ENCODE measurements at regions not wholly inside any gene's neighbourhood (a gene's known extent, or its start where the extent isn't known, plus 50 kb on each side); places are given as distances from the start of the nearest gene placed in this dataset.

DNA sequence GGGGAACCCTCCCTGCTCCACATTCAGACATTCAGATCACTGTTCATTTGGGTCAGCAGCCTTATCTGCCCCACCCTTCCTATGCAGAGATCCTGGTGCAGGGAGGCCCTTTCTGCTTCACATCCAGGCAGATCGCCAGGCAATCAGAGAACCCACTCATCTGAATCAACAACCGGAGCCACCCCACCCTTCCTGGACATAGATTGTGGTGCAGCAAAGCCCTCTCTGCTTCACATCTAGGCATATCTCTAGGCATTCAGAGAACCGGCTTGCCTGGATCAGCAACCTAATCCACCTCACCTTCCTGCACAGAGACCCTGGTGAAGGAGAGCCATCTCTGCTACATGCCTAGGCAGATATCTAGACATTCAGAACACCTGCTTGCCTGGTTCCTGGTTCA lies 184.5 kb upstream of the CNTNAP5 start:
- peaks cover 2% of the 10 kb centered on the region for H3K4me1 Mint-ChIP-seq
- ChIA-PET POLR2A (no interaction called here), CTCF (no interaction called here)
- peaks cover 20% of the 10 kb centered on the region for H3K36me3 Mint-ChIP-seq
- no peaks in the 10 kb centered on the region for H3K27me3 Mint-ChIP-seq (ENCODE audit: low read depth)
- no peak overlapping the region for H3K4me3 Mint-ChIP-seq
- no peak for ATAC-seq
- DNase-seq (ENCODE audit: low spot score) = no peak
- TF ChIP-seq, protein P1, sequence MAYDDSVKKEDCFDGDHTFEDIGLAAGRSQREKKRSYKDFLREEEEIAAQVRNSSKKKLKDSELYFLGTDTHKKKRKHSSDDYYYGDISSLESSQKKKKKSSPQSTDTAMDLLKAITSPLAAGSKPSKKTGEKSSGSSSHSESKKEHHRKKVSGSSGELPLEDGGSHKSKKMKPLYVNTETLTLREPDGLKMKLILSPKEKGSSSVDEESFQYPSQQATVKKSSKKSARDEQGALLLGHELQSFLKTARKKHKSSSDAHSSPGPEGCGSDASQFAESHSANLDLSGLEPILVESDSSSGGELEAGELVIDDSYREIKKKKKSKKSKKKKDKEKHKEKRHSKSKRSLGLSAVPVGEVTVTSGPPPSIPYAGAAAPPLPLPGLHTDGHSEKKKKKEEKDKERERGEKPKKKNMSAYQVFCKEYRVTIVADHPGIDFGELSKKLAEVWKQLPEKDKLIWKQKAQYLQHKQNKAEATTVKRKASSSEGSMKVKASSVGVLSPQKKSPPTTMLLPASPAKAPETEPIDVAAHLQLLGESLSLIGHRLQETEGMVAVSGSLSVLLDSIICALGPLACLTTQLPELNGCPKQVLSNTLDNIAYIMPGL (CRISPR knock-in tag; IDR thresholded peaks at IDR 0.05) = no peak
- peaks cover 46% of the 10 kb centered on the region for H3K9me3 Mint-ChIP-seq
- no peak overlapping the region for H3K27ac Mint-ChIP-seq

DNA sequence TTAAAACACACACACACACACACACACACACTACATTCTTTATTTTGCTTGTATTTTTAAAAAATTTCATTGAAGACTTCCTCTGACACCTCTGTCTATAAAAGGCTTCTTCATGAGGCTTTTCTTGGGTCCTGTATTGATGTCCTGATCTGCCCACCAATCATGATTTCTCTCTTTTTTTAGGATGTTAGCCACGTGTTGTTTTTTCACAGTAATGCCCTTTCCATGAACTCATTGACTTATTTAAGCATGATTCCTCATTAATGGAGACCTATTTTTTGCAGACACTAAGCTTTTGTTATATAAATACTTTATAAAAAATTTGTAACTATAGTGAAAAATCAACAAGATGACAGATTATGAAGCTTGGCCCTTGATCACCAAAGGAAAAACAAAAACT lies 173.8 kb upstream of the CNTNAP5 start:
- Mint-ChIP-seq H3K27me3 (ENCODE audit: low read depth) (no peaks in the 10 kb centered on the region), H3K4me3 (no peak overlapping the region), H3K36me3 (peaks cover 20% of the 10 kb centered on the region), H3K27ac (no peak overlapping the region), H3K4me1 (no peaks in the 10 kb centered on the region), H3K9me3 (peaks cover 46% of the 10 kb centered on the region)
- ChIA-PET POLR2A (no interaction called here), CTCF (no interaction called here)
- DNase-seq (ENCODE audit: low spot score) (no peak), ATAC-seq (no peak)
- no peak for TF ChIP-seq TEAD4 (CRISPR knock-in tag; IDR thresholded peaks at IDR 0.05)
- TF ChIP-seq, protein P2, sequence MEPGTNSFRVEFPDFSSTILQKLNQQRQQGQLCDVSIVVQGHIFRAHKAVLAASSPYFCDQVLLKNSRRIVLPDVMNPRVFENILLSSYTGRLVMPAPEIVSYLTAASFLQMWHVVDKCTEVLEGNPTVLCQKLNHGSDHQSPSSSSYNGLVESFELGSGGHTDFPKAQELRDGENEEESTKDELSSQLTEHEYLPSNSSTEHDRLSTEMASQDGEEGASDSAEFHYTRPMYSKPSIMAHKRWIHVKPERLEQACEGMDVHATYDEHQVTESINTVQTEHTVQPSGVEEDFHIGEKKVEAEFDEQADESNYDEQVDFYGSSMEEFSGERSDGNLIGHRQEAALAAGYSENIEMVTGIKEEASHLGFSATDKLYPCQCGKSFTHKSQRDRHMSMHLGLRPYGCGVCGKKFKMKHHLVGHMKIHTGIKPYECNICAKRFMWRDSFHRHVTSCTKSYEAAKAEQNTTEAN (CRISPR knock-in tag; IDR thresholded peaks at IDR 0.05) = no peak
- TF ChIP-seq, protein P3, sequence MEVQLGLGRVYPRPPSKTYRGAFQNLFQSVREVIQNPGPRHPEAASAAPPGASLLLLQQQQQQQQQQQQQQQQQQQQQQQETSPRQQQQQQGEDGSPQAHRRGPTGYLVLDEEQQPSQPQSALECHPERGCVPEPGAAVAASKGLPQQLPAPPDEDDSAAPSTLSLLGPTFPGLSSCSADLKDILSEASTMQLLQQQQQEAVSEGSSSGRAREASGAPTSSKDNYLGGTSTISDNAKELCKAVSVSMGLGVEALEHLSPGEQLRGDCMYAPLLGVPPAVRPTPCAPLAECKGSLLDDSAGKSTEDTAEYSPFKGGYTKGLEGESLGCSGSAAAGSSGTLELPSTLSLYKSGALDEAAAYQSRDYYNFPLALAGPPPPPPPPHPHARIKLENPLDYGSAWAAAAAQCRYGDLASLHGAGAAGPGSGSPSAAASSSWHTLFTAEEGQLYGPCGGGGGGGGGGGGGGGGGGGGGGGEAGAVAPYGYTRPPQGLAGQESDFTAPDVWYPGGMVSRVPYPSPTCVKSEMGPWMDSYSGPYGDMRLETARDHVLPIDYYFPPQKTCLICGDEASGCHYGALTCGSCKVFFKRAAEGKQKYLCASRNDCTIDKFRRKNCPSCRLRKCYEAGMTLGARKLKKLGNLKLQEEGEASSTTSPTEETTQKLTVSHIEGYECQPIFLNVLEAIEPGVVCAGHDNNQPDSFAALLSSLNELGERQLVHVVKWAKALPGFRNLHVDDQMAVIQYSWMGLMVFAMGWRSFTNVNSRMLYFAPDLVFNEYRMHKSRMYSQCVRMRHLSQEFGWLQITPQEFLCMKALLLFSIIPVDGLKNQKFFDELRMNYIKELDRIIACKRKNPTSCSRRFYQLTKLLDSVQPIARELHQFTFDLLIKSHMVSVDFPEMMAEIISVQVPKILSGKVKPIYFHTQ (CRISPR knock-in tag; IDR thresholded peaks at IDR 0.05) = no peak
- no peak for TF ChIP-seq NFATC4 (CRISPR knock-in tag; IDR thresholded peaks at IDR 0.05)
- TF ChIP-seq, protein P4, sequence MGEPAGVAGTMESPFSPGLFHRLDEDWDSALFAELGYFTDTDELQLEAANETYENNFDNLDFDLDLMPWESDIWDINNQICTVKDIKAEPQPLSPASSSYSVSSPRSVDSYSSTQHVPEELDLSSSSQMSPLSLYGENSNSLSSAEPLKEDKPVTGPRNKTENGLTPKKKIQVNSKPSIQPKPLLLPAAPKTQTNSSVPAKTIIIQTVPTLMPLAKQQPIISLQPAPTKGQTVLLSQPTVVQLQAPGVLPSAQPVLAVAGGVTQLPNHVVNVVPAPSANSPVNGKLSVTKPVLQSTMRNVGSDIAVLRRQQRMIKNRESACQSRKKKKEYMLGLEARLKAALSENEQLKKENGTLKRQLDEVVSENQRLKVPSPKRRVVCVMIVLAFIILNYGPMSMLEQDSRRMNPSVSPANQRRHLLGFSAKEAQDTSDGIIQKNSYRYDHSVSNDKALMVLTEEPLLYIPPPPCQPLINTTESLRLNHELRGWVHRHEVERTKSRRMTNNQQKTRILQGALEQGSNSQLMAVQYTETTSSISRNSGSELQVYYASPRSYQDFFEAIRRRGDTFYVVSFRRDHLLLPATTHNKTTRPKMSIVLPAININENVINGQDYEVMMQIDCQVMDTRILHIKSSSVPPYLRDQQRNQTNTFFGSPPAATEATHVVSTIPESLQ (CRISPR knock-in tag; IDR thresholded peaks at IDR 0.05) = no peak
- TF ChIP-seq, protein P5, sequence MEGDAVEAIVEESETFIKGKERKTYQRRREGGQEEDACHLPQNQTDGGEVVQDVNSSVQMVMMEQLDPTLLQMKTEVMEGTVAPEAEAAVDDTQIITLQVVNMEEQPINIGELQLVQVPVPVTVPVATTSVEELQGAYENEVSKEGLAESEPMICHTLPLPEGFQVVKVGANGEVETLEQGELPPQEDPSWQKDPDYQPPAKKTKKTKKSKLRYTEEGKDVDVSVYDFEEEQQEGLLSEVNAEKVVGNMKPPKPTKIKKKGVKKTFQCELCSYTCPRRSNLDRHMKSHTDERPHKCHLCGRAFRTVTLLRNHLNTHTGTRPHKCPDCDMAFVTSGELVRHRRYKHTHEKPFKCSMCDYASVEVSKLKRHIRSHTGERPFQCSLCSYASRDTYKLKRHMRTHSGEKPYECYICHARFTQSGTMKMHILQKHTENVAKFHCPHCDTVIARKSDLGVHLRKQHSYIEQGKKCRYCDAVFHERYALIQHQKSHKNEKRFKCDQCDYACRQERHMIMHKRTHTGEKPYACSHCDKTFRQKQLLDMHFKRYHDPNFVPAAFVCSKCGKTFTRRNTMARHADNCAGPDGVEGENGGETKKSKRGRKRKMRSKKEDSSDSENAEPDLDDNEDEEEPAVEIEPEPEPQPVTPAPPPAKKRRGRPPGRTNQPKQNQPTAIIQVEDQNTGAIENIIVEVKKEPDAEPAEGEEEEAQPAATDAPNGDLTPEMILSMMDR (IDR thresholded peaks at IDR 0.05) = no peak
- no peak for TF ChIP-seq IRF2 (CRISPR knock-in tag; IDR thresholded peaks at IDR 0.05; ENCODE audit: borderline replicate concordance, low read depth)
- no peak for TF ChIP-seq CBFB (CRISPR knock-in tag; IDR thresholded peaks at IDR 0.05; ENCODE audit: low read depth)

DNA sequence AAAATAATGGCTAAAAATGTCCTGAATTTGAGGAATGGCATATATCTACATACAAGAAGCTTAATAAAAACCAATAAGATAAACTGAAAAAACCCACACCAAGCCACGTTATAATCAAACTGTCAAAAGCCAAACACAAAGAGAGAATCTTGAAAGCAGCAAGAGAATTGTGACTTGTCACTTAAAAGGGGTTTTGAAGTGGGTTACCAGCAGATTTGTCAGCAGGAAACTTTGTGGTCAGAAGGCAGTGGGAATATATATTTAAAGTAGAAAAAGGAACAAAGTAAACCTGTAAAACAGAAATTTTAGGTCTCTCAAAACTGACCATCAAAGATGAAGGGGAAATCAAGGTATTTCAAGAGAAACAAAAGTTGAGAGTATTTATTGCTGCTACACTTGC lies 171.9 kb upstream of the CNTNAP5 start:
- Mint-ChIP-seq H3K36me3 (peaks cover 28% of the 10 kb centered on the region), H3K9me3 (peaks cover 58% of the 10 kb centered on the region), H3K4me1 (no peaks in the 10 kb centered on the region), H3K27me3 (ENCODE audit: low read depth) (no peaks in the 10 kb centered on the region; the same call in 1 of the 2 replicates), H3K4me3 (no peak overlapping the region), H3K27ac (no peak overlapping the region)
- ChIA-PET CTCF (no interaction called here), POLR2A (no interaction called here)
- ATAC-seq (no peak), DNase-seq (ENCODE audit: low spot score) (no peak)
- TF ChIP-seq, protein P6, sequence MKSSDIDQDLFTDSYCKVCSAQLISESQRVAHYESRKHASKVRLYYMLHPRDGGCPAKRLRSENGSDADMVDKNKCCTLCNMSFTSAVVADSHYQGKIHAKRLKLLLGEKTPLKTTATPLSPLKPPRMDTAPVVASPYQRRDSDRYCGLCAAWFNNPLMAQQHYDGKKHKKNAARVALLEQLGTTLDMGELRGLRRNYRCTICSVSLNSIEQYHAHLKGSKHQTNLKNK (CRISPR knock-in tag; IDR thresholded peaks at IDR 0.05) = no peak
- no peak for TF ChIP-seq ZNF416 (CRISPR knock-in tag; IDR thresholded peaks at IDR 0.05)
- no peak for TF ChIP-seq ZNF396 (CRISPR knock-in tag; IDR thresholded peaks at IDR 0.05; ENCODE audit: borderline replicate concordance)
- no peak for TF ChIP-seq RORB (CRISPR knock-in tag; IDR thresholded peaks at IDR 0.05)
- TF ChIP-seq SP1 (CRISPR knock-in tag; conservative IDR thresholded peaks at IDR 0.05) = no peak
- TF ChIP-seq SMAD3 (CRISPR knock-in tag; IDR thresholded peaks at IDR 0.05; ENCODE audit: borderline replicate concordance) = no peak
- TF ChIP-seq, protein P7, sequence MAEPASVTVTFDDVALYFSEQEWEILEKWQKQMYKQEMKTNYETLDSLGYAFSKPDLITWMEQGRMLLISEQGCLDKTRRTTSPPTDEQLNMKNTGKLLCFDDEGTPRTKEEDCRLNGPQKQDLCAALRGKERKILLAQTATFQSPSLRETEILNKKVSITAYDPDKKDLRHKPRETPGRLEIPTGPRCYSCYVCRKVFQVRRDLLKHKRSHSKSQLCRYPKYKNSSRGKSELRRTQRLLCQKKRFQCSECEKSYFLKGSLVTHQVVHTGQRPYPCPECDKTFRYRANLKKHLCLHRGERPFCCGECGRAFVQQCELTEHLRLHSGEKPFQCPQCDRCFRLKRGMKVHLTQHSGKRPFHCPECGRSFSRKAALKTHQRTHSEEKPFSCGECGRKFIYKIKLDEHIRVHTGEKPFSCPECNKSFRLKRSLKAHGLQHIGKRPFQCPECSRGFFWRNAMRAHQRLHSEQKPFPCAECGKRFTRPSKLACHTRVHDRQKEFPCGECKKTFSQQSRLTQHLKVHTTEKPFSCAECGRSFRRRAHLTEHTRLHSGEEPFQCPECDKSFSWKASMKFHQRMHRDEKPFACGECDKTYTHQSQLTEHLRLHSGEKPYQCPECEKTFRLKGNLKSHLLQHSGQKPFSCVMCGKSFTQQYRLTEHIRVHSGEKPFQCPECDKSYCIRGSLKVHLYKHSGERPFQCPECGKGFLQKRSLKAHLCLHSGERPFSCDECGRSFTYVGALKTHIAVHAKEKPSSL (CRISPR knock-in tag; conservative IDR thresholded peaks at IDR 0.05) = no peak
- TF ChIP-seq NFATC4 (CRISPR knock-in tag; IDR thresholded peaks at IDR 0.05) = no peak
- TF ChIP-seq, protein P8, sequence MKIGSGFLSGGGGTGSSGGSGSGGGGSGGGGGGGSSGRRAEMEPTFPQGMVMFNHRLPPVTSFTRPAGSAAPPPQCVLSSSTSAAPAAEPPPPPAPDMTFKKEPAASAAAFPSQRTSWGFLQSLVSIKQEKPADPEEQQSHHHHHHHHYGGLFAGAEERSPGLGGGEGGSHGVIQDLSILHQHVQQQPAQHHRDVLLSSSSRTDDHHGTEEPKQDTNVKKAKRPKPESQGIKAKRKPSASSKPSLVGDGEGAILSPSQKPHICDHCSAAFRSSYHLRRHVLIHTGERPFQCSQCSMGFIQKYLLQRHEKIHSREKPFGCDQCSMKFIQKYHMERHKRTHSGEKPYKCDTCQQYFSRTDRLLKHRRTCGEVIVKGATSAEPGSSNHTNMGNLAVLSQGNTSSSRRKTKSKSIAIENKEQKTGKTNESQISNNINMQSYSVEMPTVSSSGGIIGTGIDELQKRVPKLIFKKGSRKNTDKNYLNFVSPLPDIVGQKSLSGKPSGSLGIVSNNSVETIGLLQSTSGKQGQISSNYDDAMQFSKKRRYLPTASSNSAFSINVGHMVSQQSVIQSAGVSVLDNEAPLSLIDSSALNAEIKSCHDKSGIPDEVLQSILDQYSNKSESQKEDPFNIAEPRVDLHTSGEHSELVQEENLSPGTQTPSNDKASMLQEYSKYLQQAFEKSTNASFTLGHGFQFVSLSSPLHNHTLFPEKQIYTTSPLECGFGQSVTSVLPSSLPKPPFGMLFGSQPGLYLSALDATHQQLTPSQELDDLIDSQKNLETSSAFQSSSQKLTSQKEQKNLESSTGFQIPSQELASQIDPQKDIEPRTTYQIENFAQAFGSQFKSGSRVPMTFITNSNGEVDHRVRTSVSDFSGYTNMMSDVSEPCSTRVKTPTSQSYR (CRISPR knock-in tag; IDR thresholded peaks at IDR 0.05) = no peak

All from WTC11 (cell line).